HG03571 (cell line): ENCODE measurements at regions not wholly inside any gene's neighbourhood (a gene's known extent, or its start where the extent isn't known, plus 50 kb on each side); places are given as distances from the start of the nearest gene placed in this dataset.
"Not testable (repeated sequence)": the region's sequence is repeated elsewhere in the genome, so short reads cannot be mapped to it uniquely, and the experiment has no call there.

ENCODE experiments used
- ATAC-seq: cut with Tn5 transposase; IDR thresholded peaks from one replicate; pipeline ENCODE4 v1.9.1; 2021; ENCODE audit not compliant: unreplicated experiment

DNA sequence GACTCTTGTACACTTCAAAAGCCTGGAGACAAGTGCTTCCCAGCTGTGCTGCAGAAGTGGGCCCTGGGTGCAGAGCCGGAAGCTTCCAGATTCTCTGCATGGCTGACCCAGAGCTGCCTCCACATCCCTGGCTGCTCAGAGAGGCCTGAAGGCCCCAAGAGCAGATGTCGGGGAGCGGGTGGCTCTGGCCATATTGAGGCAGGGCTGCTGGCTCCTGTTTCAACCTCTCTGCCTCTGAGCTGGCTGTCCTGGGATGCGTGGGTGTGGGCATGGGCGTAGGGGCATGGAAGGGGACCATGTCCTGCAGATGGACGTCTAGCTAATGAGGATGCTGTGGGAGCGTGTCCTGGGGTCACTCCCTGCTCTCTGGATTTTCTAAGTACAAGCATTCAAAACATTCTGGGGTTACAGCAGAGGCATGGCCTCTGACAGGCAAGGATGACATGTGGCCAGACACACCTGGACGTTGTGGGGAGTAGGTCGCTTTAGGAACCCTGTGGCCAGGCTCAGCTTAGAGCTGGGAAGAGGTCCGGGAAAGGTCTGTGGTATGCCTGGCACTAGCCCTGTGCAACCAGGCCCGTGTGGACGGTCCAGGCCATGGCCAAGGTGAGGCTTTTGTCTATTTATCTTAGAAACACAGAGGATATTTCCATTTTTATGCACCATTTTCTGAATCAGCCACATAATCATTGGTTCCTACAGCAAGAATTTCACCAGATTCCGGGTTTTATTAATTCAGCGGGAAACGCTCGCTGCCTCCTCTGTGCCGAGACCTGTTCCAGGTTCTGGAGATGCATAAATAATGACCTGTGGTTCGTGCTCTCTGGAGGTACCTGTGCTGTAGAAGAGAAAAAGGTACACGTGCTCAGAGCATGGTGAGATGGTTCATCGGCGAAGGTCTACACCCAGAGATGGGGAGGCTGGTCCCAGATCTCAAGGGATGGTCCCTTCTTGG lies 361.1 kb downstream of the GLRX3 start:
- ATAC-seq, result no peak

DNA sequence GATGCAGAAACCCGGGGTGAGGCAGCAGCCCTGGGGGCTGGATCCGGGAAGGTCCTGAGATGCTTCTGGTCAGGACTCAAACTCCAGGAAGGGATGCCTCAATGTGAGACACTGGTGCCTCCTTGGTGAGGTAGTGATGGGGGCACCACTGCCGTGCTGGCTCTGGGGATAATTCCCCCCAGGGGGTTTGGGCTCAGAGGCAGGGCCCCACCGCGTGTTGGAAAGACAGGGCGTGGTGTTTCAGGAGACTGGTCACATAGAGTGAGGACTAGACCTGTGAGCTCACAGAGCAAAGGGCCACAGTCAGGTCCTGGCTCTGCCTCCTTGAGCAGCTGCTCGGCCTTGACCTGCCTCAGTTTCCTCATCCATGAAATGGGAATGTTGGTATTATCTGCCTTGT lies 361.9 kb downstream of the GLRX3 start:
- ATAC-seq, result no peak

DNA sequence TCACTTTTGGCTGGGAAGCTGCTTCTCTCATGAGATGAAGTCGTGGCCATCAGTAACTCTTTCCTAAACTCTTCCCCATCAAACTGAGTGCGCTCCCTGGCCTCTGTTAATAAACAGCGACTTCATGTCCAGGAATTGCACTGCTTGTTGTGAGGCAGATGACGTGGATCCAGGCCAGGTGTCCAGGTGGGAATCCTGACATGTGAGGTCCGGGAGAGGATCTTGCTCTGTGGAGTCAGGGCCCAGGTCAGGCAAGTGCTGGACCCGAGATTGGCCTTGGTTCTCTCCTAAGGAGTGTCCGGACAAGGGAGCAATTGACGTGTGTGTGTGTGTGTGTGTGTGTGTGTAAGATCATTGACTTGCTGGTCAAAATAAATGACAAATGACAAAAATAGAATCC lies 362.7 kb downstream of the GLRX3 start:
- no peak for ATAC-seq

DNA sequence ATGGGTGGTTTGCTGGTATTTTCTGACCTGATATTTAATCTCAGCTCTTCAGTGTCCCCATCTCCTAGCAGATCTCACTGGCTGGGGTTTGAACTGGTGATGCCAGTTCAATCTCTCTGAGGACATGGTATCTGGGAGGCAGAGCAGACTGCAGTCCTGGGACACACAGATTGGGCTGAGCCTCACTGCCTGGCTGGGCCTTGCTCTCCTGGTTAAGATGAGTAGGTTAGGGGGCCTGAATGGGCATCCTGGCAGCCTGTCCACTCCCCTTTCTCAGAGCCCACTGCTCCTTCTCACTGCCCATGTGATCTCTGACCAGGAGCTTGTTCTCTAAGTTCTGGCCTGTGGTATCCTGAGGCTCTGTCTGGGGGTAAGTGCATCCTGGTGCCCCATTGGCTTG lies 363.4 kb downstream of the GLRX3 start:
- no peak for ATAC-seq

DNA sequence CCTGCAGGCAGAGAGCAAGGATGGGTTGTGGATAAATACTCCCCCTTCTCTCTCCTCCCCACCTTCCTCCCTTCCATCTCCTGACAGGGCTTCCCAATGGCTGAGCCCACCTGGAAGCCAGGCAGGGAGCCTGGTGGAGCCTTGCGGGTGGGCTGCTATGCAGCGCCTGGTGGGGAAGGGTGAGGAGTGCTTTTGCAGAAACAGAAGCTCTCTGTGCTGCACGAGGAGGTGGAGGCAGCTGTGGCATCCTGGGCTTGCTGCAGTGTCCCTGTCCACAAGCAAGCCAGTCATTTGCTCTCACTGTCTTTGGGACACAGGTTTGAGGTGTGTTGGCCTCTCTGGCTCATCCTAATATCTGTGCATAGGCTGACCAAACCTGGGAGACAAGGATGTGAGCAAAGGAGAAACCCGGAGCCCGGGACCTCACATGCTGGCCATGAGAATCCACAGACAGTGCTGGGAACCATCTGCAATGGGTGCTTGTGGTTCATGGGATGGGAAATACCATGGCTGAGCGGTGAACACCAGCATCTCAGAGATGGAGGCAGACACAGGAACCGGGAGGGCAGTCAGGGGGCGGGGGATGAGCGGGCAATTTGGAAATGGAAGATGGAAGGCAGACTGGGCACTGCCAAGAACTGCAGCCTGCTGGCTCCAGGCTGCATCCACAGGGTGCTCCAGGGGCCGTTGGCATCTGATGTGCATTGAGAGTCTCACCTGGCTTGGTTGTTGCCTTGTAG lies 364.2 kb downstream of the GLRX3 start:
- no peak for ATAC-seq

DNA sequence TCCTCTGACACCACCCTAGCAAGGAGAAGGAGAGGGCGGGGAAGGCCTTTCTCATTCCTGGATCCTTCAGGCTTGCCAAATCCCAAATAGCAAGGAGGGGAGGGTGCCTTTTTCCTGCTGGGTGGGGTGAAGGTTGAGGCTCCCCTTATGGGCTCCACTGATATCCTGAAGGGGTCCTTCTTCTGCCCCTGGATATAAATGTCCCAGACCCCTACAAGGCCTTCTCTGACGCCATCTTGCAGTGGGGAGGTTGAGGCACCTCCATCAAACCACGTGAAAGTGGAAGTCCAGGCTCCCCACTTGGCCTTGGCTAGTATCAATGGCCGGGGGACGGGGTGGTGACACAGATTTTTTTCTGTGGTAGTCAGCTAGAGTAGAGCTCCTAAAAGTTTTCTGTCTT lies 371.3 kb downstream of the GLRX3 start:
- ATAC-seq, result no peak

DNA sequence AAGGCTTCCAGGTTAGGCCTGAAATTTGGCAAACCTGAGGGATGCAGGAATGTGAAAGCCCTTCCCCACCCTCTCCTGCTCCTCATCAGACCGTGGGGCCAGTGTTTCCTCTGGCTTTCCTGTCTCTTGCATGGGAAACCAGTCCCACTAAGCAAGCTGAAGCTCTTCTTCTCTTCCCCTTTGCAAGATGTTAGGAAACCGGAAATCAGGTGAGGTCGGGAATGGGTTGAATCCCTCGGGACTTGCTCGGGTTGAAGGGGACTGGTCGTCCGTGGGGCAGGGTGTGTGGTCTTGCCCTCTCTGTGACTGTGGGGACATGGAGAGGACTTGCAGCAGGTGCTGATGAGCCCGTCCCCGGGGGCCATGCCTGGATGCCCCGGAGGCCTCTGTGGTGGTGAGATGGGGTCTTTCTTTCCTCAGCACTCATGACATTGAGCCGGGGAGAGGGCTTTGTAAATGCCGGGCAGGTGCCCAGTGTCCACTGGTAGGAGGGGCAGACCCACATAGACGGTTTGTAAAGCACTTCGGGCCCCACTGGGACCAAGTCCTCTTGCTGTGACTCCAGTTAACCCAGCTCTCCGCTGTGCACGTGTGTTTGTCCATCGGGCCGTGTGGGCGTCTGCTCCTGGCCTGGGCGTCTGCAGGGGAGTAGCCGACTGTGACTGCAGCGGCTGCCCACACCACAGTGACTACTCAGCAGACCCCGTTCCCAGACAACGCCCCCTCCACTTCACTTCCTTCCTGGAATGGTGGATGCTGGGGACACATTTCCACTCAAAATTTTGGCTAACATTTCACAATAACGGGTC lies 373.9 kb downstream of the GLRX3 start:
- ATAC-seq, result no peak

DNA sequence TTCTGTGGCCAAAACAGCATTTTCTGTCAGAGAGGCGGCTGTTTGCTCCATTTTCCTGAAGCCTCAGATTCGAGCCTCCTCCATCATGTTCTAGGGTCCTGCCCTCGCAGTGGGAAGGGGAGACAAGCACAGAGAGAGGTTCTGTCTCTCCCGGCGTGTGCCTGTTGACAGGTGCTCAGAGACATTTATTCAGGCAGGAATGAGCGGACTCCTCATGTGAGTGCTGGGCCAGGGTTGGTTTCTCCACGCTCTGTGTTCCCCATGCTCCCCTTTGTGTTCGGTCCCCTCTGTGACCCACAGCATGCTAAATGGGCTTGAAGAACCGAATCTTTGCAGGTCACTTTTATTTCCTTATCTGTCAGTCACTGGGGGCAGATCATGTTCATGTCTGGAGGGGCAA lies 374.6 kb downstream of the GLRX3 start:
- no peak for ATAC-seq

DNA sequence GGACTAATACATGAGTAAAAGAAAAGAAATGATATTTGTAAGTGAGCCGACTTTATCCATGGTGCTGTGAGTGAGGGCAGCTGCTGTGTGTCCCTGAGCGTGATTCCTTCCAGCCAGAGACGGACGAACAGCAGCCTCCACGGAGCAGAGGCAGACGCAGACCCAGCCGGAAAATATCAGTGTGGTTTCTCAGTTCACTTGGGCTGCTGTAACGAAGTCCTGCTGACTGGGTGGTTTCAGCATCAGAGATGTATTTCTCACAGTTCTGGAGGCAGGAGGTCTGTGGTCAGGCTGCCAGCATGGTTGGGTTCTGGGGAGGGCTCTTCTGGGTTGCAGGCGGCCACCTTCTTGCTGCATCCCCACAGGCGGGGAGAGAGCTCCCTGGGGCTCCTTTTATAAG lies 375.6 kb downstream of the GLRX3 start:
- ATAC-seq, result no peak

DNA sequence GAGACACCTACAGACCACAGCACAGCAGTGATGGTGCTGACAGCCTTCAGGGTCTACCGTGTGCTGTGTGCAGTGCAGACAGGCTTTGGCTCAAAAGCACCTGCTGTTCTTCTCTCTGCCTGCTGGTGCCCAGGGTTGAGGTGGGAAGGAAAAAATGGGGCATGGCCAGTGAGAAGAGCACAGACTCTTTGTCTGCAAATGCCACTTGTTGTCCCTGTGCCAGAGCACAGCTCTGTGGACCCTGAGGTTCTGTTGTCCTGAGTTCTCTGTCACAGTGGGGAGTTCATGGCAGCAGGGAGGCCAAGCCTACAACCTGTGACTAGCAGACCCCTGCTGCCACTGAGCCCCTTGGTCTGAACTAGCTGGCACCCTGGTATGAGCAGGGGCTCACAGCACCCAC lies 376.7 kb downstream of the GLRX3 start:
- ATAC-seq, result no peak

DNA sequence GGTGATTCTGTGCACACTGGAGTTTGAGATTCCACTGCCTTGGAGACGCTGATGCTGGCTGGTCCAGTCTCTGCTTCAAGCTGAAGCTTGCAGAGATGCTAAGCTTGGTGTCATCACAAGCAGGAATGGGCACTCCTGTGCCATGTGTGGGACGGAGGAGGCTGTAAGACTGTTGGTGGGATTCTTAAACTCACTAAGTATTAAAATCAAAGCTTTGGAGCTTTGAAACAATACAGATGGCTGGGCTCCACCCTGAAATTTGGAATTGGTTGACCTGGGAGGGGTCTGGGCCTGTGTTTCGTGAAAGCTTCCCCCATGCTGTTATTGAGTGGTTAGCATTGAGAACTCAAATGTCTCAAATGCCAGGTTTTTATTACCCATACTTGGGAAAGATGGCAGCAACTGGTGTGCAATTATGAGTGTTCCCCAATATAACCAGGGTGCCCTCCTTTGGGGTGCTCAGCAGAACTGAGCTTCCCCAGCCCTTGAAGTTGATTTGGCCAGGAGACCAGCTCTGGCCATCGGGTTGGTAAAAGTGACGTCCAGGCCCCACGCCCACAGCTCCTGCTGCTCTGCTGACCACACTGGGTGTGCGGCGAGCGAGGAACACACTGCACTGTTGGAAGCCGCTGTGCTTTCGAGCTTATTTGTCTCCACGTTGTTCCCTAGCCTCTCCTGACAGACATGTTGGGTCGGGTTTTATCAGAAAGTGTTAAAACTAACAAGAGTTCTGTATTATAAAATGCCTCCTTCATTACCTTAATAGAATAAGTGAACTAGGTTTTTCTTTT lies 377.7 kb downstream of the GLRX3 start:
- ATAC-seq, result no peak

DNA sequence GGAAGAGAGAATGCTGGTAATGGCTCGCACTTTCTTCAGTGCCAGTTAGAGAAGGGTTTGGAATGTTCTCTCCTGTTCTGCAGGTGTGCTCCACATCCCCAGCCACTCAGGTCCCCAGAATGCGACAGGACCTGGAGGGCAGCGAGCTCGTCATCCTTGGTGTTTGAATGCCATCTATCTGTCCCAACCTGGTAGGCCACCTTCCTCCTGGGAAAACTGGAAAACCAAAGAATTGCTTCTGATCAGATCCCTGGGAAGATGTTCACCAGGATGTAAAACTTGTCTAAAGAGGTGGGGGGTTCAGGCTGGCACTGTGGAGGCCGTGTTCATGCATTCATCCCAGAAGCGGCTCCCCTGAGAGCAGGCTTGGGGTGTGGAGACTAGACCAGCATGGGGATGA lies 379.5 kb downstream of the GLRX3 start:
- no peak for ATAC-seq

DNA sequence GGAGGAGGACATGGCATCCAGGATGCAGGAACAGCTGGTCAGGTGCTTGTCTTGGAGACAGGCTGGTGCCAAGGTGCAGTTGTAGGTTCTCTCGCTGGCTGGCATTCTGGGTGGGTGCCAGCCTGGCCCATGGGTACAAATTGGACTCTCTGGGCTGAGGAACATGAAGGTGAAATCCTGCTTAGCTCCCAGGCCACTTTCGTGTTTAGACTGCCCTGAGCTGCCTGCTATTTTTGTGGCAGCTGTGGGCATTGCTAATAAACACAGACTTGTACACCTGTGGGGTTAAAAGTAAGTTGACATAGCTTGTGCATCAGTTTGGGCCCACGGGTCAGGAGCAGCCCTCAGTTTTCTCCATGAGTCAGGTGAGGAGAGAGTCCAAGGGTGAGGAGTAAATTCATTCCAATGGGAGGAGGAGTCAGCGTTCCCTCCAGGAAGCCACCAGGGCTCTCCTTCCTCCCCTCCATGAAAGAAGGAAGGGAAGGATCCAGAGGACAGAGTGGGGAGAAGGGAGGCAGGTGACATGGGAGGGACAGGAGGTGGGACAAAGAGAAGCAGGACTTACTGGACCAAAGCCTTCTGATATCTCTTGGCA lies 380.0 kb downstream of the GLRX3 start:
- ATAC-seq, result no peak

DNA sequence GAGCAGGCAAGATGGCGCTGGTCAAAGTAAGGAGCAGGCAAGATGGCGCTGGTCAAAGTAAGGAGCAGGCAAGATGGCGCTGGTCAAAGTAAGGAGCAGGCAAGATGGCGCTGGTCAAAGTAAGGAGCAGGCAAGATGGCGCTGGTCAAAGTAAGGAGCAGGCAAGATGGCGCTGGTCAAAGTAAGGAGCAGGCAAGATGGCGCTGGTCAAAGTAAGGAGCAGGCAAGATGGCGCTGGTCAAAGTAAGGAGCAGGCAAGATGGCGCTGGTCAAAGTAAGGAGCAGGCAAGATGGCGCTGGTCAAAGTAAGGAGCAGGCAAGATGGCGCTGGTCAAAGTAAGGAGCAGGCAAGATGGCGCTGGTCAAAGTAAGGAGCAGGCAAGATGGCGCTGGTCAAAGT lies 382.7 kb downstream of the GLRX3 start:
- not testable (repeated sequence) for ATAC-seq

DNA sequence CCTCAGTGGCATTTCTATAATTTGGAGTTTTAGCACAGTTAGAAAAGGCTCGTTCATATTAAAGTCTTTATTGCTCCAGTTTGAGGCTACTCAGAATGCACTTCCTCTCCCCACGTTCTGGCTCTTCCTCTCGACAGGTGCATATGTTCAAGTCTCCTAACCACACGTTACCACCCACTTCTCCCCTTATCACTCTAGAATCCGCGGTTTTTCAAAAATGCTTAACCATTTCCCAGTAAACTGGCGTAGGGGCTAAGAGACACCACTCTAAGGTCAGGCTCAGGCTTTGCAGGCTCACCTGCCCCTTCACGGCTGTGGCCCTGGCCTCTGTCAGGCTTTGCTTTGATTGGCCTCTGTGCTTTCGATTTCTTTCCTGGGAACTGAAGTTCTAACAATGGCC lies 383.6 kb downstream of the GLRX3 start:
- no peak for ATAC-seq

DNA sequence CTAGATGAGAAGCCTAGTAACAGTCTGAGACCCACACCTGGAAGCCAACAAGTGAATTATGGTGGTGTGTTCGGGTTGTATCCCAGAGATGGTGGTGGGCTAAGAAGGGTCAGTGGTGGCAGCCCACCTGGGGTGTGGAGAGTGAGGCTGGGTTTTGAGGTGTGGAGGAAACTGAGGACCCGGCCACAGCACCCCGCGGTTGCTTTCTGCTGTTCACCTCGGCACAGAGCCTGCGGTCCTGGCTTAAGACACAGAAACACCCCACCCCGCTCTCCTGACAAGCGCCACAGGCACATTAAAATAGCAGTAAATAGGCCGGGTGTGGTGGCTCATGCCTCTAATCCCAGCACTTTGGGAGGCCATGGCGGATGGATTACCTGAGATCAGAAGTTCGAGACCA lies 395.1 kb downstream of the GLRX3 start:
- no peak for ATAC-seq

DNA sequence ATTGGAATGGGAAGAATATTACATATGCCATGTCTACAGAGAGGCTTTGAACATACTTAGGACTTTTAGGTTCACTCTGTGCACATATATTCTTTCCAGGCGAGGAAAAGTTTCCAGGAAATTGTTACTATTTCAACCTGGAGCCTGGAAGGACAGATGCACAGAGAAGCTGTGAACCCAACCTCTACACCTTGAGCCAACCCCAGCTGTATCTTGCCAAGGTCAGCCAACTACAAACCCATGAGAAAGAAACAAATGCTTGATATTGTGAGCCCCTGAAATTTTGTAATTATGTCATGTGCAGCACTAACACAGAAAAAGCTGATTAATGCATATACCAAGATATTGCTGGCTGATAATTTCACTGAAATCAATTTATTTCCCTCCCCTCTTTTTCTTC lies 404.9 kb downstream of the GLRX3 start:
- no peak for ATAC-seq

DNA sequence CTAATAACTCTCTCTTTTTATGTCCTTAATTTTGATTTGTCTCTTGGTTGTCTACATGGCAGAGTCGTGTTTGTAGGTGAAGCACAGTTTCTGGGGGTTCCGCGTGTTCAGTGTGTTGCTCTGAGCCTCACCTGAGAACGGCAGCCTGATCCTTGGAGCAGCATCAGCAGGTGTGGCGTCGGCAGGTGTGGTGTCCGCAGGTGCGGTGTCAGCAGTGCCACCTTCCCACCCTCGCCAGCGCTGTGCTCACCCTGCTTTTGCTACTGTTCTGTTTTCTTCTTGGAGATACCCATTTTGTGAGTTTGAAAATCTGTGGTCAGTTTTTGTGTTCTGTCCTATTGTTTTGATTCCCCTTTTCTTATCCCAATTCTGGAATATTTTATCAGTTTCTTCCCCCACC lies 406.6 kb downstream of the GLRX3 start:
- no peak for ATAC-seq

DNA sequence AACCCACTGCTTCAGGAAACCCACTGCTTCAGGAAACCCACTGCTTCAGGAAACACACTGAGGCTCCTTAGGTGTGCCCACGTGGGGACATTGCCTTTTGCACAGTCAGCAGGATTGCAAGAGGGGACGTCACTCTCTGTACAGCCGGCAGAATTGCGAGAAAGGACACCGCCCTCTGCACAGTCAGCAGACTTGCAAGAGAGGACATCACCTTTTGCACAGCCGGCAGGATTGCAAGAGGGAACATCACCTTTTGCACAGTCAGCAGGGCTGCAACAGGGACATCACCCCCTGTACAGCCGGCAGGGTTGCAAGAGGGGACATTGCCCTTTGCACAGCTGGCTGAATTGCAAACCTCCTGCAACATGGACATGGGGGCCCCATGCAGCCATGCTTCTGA lies 407.6 kb downstream of the GLRX3 start:
- no peak for ATAC-seq

DNA sequence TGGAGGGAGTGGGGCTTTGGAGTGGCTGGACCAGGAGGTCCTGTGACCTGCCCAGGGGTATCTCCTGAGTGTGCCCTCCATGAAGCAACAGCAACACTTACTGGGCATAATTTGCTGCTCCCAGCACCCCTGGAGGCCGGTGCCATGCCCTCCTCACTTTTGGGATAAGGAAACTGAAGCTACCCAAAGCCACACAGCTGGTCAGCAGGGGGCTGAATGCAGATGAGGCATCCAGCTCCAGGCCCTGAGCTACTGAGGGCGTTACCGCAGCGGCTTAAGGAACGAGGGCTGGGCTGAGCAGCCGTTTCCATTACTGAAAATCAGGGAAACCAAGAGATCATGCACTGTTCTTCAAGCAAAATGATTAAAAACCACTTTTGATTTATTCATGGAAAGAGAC lies 408.9 kb downstream of the GLRX3 start:
- no peak for ATAC-seq
